ENCODE measurements at regions not wholly inside any gene's neighbourhood (a gene's known extent, or its start where the extent isn't known, plus 50 kb on each side); places are given as distances from the start of the nearest gene placed in this dataset.
"Not testable (repeated sequence)": the region's sequence is repeated elsewhere in the genome, so short reads cannot be mapped to it uniquely, and the experiment has no call there.

- H3K27me3 Mint-ChIP-seq, CTCF ChIA-PET: not testable (repeated sequence)
These were observed 390.6 kb downstream of the PRIM2 start for GRCh38 chr6:57708061-57708460.

GRCh38 chr6:57722546-57722945, 405.1 kb downstream of the PRIM2 start:
- H3K9me3 Mint-ChIP-seq; H3K27me3 Mint-ChIP-seq; H3K27ac Mint-ChIP-seq; H3K36me3 Mint-ChIP-seq (ENCODE audit: low read depth); CTCF ChIA-PET; H3K4me3 Mint-ChIP-seq; POLR2A ChIA-PET; DNase-seq; H3K4me1 Mint-ChIP-seq: not testable (repeated sequence)

More at GRCh38 chr6:57708061-57708460, 390.6 kb downstream of the PRIM2 start:
- H3K4me1 Mint-ChIP-seq; H3K4me3 Mint-ChIP-seq; H3K9me3 Mint-ChIP-seq; H3K36me3 Mint-ChIP-seq (ENCODE audit: low read depth); H3K27ac Mint-ChIP-seq; DNase-seq; POLR2A ChIA-PET: not testable (repeated sequence)

GRCh38 chr6:57723815-57724401, 406.5 kb downstream of the PRIM2 start:
- H3K36me3 Mint-ChIP-seq (ENCODE audit: low read depth); H3K4me3 Mint-ChIP-seq; POLR2A ChIA-PET; H3K9me3 Mint-ChIP-seq; H3K27me3 Mint-ChIP-seq; H3K4me1 Mint-ChIP-seq; H3K27ac Mint-ChIP-seq; CTCF ChIA-PET; DNase-seq: not testable (repeated sequence)

- H3K4me1 Mint-ChIP-seq; H3K27me3 Mint-ChIP-seq; H3K36me3 Mint-ChIP-seq (ENCODE audit: low read depth); DNase-seq; CTCF ChIA-PET; H3K9me3 Mint-ChIP-seq; H3K27ac Mint-ChIP-seq; H3K4me3 Mint-ChIP-seq; POLR2A ChIA-PET: not testable (repeated sequence)
These were observed 412.0 kb downstream of the PRIM2 start for GRCh38 chr6:57729407-57729806.

GRCh38 chr6:57730726-57731125, 413.3 kb downstream of the PRIM2 start:
- H3K27ac Mint-ChIP-seq, H3K4me1 Mint-ChIP-seq, CTCF ChIA-PET: not testable (repeated sequence)

GRCh38 chr6:57747716-57748115, 430.3 kb downstream of the PRIM2 start:
- POLR2A ChIA-PET; H3K9me3 Mint-ChIP-seq; H3K27me3 Mint-ChIP-seq; DNase-seq; H3K4me1 Mint-ChIP-seq; CTCF ChIA-PET; H3K36me3 Mint-ChIP-seq (ENCODE audit: low read depth); H3K4me3 Mint-ChIP-seq; H3K27ac Mint-ChIP-seq: not testable (repeated sequence)

More at GRCh38 chr6:57730726-57731125, 413.3 kb downstream of the PRIM2 start:
- H3K9me3 Mint-ChIP-seq; H3K36me3 Mint-ChIP-seq (ENCODE audit: low read depth); POLR2A ChIA-PET; H3K4me3 Mint-ChIP-seq; DNase-seq; H3K27me3 Mint-ChIP-seq: not testable (repeated sequence)

- H3K27ac Mint-ChIP-seq; H3K4me3 Mint-ChIP-seq; DNase-seq; H3K36me3 Mint-ChIP-seq (ENCODE audit: low read depth); H3K9me3 Mint-ChIP-seq; POLR2A ChIA-PET; CTCF ChIA-PET; H3K27me3 Mint-ChIP-seq; H3K4me1 Mint-ChIP-seq: not testable (repeated sequence)
These were observed 442.4 kb downstream of the PRIM2 start for GRCh38 chr6:57759850-57760249.

- peaks cover 37% of the 10 kb centered on the region for H3K27me3 Mint-ChIP-seq
- DNase-seq; CTCF ChIA-PET; H3K36me3 Mint-ChIP-seq (ENCODE audit: low read depth); H3K9me3 Mint-ChIP-seq; H3K27ac Mint-ChIP-seq; H3K4me1 Mint-ChIP-seq; H3K4me3 Mint-ChIP-seq; POLR2A ChIA-PET: not testable (repeated sequence)
These were observed 475.4 kb downstream of the PRIM2 start for GRCh38 chr6:57792720-57793397.

GRCh38 chr6:57793398-57793762, 475.9 kb downstream of the PRIM2 start:
- CTCF ChIA-PET; H3K9me3 Mint-ChIP-seq; H3K4me1 Mint-ChIP-seq; H3K4me3 Mint-ChIP-seq; H3K36me3 Mint-ChIP-seq (ENCODE audit: low read depth); POLR2A ChIA-PET; DNase-seq; H3K27ac Mint-ChIP-seq: not testable (repeated sequence)
- H3K27me3 Mint-ChIP-seq, result peaks cover 37% of the 10 kb centered on the region

- H3K27ac Mint-ChIP-seq; DNase-seq; H3K9me3 Mint-ChIP-seq; POLR2A ChIA-PET; H3K4me3 Mint-ChIP-seq; H3K4me1 Mint-ChIP-seq; CTCF ChIA-PET; H3K36me3 Mint-ChIP-seq (ENCODE audit: low read depth): not testable (repeated sequence)
- H3K27me3 Mint-ChIP-seq, result peaks cover 25% of the 10 kb centered on the region
These were observed 482.5 kb downstream of the PRIM2 start for GRCh38 chr6:57799703-57800479.

- POLR2A ChIA-PET; H3K27ac Mint-ChIP-seq; DNase-seq; CTCF ChIA-PET; H3K4me1 Mint-ChIP-seq; H3K4me3 Mint-ChIP-seq; H3K36me3 Mint-ChIP-seq (ENCODE audit: low read depth); H3K9me3 Mint-ChIP-seq: not testable (repeated sequence)
- peaks cover 39% of the 10 kb centered on the region for H3K27me3 Mint-ChIP-seq
These were observed 491.2 kb downstream of the PRIM2 start for GRCh38 chr6:57808581-57808980.

GRCh38 chr6:57809454-57809853, 492.0 kb downstream of the PRIM2 start:
- H3K9me3 Mint-ChIP-seq; DNase-seq; H3K27ac Mint-ChIP-seq; POLR2A ChIA-PET; H3K36me3 Mint-ChIP-seq (ENCODE audit: low read depth); H3K4me1 Mint-ChIP-seq; H3K4me3 Mint-ChIP-seq; CTCF ChIA-PET: not testable (repeated sequence)
- peaks cover 39% of the 10 kb centered on the region for H3K27me3 Mint-ChIP-seq

- POLR2A ChIA-PET; H3K27ac Mint-ChIP-seq; CTCF ChIA-PET; H3K4me1 Mint-ChIP-seq; H3K4me3 Mint-ChIP-seq; DNase-seq; H3K36me3 Mint-ChIP-seq (ENCODE audit: low read depth); H3K9me3 Mint-ChIP-seq: not testable (repeated sequence)
- H3K27me3 Mint-ChIP-seq, result peaks cover 40% of the 10 kb centered on the region
These were observed 496.0 kb downstream of the PRIM2 start for GRCh38 chr6:57813271-57814075.

All from activated CD4-positive, alpha-beta memory T cell treated with anti-CD3 and anti-CD28 coated beads, Interleukin-2, amount 10 ng/mL, durations not matched to agents 7 days and 5 days (primary cell).